CD4-positive, alpha-beta T cell treated with Interleukin-21 for 1 hour (primary cell): ENCODE measurements at regions not wholly inside any gene's neighbourhood (a gene's known extent, or its start where the extent isn't known, plus 50 kb on each side); places are given as distances from the start of the nearest gene placed in this dataset.
"Not testable (repeated sequence)": the region's sequence is repeated elsewhere in the genome, so short reads cannot be mapped to it uniquely, and the experiment has no call there.

Experiments
- DNase-seq: peaks from one replicate; pipeline ENCODE4 v3.0.0-alpha.2; 2020

DNA sequence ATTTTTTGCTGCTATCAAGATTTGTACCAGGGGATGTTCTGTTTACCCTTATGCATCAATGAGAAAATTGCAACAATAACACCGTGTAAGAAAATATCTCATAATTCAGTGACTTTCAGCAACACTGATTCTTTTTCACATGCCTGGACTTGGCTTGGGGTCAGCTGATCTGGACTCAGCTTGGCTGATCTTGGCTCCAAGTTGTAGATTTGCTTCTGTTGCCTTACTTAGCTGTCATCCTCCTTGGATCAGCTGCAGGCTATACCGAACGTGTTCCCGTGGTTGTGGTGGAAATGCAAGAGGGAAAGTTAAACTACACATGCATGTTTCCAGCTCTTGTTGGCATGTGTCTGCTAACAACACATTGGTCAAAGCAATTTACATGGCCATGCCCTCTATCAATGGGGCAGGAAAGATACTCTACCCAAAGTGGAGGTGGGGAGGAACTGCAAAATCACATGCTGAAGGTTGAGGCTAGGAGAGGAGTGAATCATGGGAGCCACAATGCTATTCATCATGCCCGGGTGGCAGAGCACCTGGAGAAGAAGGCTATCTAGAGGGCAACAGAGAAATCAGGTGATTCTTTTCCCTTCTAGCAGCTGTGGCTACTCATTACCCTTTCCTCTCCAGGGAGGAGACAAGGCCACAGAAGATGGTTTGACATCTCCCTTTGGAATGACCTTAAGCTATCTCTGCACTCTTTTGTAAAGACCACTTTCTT lies 1276.3 kb upstream of the AUTS2 start:
- DNase-seq: no peak

GRCh38 chr7:68324621-68325020 lies 1273.7 kb upstream of the AUTS2 start:
- no peak for DNase-seq

GRCh38 chr7:68334216-68334615 lies 1264.1 kb upstream of the AUTS2 start:
- DNase-seq: no peak

DNA sequence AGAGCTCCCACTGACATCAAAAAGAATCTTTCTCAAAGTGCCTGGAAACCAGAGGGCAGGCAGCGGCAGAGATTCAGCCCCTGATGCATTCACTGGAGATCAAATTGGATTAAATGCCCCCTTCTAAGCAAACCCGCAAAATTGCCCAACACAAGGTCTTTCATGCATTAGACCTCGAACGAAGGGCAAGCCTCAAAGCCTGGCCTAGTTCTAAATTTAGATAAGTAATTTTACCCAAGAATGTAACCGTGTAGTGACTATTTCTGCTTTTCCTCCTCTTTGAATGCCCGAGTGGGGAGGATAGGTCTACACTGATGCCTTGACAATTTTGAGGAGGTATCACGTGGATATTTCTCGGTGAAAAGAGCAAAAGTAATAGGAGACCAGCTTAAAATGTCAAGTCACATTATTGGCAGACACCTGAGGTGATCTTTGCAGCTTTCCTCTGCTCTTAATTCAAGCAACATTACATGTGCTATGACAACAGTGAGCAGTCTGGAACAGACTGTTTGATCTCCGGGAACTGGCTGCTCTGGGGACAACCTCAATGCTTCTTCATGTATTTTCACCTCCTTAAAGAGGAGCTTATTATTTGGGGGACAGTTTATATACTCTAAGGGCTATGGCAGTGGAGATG lies 1263.5 kb upstream of the AUTS2 start:
- DNase-seq: no peak

DNA sequence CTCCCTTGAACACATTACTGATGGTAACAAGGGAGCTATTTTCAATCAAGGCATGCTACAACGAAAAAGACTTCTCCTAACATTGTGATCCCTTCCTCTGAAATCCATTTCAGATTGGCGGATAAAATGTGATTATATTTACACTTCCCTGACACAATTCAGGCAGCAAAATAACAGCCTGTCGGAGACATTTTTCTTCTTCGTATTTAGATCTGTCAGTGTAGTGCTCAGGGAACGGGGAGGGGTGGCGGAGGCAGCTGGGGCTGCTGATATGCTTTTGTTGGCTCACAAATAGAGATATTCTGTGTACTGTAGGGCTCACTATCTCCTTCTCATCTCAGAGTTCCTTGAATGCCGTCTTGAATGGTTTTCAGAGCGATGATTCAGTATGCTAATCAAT lies 1261.7 kb upstream of the AUTS2 start:
- DNase-seq: no peak

DNA sequence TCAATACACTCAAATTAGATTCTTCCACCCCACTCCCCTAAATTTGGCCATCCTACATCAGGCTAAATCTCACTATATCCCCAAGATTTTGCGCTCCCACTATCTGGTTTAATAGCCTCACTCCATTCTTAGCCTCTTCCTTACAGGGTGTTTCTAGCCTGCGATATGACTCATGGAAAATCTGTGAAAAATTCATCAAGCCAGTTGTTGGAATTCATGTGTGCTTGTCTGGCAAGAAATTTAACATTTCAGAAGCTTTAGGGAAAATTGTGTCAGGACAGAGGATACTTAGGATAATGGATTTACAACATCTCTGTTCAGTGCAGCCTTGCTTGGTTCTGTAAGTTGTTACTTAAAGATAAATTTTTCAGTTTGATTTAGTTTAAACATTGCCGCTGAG lies 1249.9 kb upstream of the AUTS2 start:
- DNase-seq: no peak

- DNase-seq: no peak
Observed at GRCh38 chr7:68362745-68363518, 1235.3 kb upstream of the AUTS2 start.

- no peak for DNase-seq
Observed at GRCh38 chr7:68364886-68365625, 1233.2 kb upstream of the AUTS2 start.

- DNase-seq: no peak
Observed at GRCh38 chr7:68371985-68372384, 1226.3 kb upstream of the AUTS2 start.

DNA sequence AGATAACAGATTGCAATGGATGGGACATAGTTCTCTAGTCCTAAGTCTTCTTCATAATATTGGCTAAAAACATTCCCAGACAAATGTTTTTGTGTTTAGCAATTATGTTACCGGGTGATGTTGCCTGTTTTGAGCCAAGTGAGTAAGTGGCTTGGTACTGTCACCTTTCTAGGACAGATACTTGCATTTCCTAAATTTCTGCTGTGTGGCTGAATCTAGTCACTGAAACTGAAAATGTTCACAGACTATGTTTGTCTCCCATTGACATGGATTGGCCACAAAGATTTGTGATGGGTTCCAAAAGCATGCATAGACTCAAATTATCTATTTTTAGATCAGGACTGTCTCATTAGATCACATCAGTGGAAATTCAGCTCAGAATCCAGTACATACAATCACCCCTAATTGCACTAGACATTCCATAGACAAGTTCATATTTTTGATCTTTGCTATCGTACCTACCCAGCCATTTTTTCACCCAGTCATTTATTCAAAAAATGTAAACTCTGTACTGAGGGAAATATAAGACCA lies 1222.1 kb upstream of the AUTS2 start:
- no peak for DNase-seq

DNA sequence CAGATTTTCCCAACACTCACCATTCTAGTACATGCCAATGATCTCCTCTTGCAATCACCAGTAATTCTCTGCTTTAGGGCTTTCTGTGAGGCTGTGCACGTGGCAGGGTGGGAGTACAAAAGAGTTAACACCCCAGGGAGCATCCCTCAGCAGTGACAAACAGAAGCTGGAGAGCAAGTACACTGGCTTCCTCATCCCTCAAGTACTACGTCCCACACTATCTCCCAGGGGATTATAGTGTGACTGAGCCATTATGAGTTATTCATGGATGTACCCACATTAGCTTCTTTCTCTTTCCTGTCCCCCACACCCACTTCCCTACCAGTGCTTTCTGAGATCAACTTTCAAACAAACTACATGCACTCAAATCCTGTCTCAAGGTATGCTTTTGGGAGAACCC lies 1216.5 kb upstream of the AUTS2 start:
- no peak for DNase-seq

- DNase-seq: no peak
Observed at GRCh38 chr7:68384581-68384980, 1213.7 kb upstream of the AUTS2 start.

GRCh38 chr7:68393051-68393450 lies 1205.2 kb upstream of the AUTS2 start:
- DNase-seq: no peak

DNA sequence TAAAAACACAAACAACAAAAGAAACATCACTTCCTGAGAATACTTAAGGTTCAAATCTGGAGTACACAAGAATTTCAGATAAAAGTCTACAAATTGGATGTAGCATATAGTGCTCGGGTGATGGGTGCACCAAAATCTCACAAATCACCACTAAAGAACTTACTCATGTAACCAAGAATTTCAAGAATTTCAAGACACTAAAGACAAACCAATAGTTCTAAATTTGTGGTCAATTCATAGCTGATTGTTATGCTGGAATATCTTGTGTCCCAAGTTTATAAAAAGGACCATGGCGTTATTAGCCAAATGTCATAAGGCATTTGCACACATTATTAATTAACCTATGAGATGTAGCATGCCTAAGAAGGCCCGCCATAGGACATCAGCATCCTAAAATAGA lies 1204.1 kb upstream of the AUTS2 start:
- no peak for DNase-seq

DNA sequence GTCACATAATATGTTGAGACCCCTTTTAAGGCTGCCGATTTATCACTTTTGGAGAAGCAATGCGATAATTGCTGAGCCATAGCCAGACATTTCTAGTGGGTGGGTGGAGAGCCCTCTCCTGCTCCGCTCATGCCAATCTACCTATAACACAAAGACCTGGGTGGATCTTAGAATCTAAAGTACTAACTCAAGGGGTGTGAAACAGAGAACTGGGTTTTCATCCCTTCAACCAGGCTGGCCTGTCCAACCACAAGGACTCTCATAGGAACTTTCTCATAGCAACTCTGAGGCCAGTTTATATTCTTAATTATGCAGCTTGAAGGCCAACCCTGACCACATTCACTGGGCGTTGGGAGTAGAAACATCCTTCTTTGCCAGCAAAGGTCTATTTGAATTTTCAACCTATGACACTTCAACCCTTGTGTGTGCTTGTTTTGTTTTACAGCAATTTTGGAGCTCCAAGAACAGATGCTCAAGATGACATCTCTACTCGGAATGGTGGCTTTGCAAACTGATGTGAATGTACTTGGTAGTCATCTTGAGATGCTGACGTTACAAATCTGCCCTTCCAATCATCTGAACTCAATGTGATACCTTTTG lies 1198.2 kb upstream of the AUTS2 start:
- no peak for DNase-seq

DNA sequence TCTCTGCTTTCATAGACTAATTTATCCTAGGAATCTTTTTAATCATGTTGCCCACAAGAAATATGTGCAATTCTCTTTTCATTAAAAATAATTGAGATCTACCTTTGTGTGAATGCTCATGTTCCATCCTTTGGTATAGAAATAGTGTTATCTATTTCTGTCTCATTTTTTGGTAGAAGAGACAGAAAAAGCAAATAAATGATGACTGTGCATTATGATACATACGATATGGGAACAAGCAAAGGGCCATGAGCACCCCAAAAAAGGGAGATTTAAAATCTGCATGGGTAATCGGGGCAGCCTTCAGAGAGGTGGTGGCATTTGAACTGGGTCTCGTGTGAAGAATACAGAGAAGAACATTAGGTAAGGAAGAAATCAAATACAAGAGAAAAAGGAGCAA lies 1197.5 kb upstream of the AUTS2 start:
- DNase-seq: no peak

DNA sequence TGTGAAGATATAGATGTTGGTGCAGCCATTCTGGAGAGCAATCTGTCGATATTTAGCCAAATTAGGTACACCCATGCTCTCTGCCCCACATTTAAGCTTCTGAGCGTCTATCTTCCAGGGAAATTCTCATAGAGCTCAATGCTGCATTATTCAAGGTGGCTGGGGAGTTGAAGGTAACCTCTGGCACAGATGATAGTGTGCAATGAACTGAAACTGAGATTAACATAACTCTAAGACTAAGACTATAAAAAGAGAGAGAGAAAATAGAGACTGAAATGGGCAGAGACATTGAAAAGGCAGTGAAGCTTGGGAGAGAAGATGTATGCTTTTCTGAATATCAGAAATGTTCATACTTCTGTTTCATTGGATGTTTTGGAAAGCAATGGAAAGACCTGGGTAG lies 1197.0 kb upstream of the AUTS2 start:
- DNase-seq: no peak

DNA sequence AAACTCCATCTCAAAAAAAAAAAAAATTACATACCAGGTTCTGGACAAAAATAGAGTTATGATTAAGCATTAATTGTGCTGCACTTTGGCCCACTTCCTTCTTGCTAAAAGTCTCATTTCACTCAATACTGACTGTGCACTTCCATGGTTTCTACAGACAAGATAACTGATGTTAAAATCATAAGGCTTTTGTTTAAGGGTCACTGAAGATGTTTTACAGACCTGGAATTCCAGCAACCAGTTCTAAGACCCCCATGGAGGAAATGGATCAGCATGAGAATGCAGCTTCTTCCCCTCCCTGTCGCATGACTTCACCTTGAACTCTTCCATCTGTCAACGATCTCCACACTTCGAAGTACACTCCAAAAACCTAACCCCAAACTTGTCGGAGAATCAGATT lies 1191.8 kb upstream of the AUTS2 start:
- no peak for DNase-seq

DNA sequence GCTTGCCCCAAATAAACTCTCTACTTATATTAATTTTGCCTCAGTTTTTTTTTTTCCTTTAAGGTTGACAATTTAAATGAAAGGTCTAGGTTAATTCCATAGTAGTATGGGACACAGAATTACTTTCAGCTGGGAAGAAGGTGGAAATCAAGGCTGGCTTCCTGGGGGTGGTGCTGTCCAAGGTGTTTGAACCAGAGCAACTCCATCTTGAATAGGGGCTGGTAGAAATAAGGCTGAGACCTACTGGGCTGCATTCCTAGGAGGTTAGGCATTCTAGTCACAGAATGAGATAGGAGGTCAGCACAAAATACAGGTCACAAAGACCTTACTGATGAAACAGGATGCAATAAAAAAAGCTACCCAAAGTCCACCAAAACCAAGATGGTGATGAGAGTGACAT lies 1190.8 kb upstream of the AUTS2 start:
- no peak for DNase-seq

GRCh38 chr7:68408873-68409272 lies 1189.4 kb upstream of the AUTS2 start:
- DNase-seq: no peak

DNA sequence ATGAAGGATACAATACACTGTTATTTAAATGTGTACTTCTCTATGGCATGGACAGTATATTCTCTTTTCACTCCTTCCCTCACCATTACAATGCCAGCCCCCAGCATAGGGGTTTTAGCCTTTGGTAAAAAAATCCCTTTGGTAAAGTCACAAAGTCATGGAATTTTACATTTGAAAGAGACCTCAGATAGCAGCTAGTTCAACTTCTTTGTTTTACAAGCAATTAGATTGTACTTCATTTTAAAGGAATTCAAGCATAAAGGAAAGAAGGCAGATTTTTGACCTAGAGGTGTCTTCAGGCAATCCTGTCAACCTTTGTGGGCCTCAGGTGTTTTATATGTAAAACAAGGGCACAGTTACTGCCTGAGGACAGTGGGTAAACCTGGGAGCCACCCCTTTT lies 1188.4 kb upstream of the AUTS2 start:
- no peak for DNase-seq

- not testable (repeated sequence) for DNase-seq
Observed at GRCh38 chr7:68410693-68411092, 1187.6 kb upstream of the AUTS2 start.

GRCh38 chr7:68411742-68412141 lies 1186.5 kb upstream of the AUTS2 start:
- DNase-seq: no peak
